MM.1S (cell line): ENCODE measurements at regions not wholly inside any gene's neighbourhood (a gene's known extent, or its start where the extent isn't known, plus 50 kb on each side); places are given as distances from the start of the nearest gene placed in this dataset.

Experiments used
- EZH2 ChIP-seq: fragments of 300-600 bp; sonication (generic); optimal IDR thresholded peaks from 2 replicates; pipeline ENCODE3; 2017; ENCODE audit warnings: low read depth, mild to moderate bottlenecking, antibody characterized with exemption, low read length, mixed read lengths
- TF ChIP-seq, protein P1 (sequence below): fragments of 300-600 bp; sonication (generic); IDR thresholded peaks from 2 replicates; pipeline ENCODE4 v1.5.1; 2016; ENCODE audit warnings: antibody characterized with exemption, low read length, mixed read lengths

DNA sequence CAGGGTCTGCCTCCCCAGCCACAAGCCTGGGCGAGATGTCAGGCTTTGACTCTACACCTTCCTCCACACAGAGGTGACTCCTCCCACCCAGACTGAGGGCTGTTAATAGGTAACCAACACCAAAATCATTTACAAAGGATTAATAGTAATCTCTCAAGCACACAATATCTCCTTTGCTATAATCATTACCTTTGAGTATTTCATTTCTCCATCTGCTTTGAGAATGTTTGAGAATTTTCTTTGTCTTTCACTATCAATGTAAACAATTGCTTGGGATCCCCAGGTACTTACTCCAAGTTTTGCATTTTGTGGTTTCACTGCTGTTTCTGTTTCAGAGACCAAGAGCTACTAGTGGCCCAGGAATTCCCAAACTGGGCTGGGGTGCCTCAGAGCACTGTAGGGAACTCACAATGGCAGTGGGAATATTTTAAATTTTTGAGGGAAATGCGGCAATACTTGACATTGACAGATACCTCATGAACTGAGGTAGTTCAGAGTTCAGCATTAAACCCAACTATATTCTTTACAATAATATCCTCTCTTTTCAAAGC lies 166.4 kb upstream of the MGAT5 start:
- TF ChIP-seq EZH2 = no peak
- TF ChIP-seq, protein P1, sequence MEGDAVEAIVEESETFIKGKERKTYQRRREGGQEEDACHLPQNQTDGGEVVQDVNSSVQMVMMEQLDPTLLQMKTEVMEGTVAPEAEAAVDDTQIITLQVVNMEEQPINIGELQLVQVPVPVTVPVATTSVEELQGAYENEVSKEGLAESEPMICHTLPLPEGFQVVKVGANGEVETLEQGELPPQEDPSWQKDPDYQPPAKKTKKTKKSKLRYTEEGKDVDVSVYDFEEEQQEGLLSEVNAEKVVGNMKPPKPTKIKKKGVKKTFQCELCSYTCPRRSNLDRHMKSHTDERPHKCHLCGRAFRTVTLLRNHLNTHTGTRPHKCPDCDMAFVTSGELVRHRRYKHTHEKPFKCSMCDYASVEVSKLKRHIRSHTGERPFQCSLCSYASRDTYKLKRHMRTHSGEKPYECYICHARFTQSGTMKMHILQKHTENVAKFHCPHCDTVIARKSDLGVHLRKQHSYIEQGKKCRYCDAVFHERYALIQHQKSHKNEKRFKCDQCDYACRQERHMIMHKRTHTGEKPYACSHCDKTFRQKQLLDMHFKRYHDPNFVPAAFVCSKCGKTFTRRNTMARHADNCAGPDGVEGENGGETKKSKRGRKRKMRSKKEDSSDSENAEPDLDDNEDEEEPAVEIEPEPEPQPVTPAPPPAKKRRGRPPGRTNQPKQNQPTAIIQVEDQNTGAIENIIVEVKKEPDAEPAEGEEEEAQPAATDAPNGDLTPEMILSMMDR = no peak
